RWPE1 (cell line): ENCODE measurements at regions not wholly inside any gene's neighbourhood (a gene's known extent, or its start where the extent isn't known, plus 50 kb on each side); places are given as distances from the start of the nearest gene placed in this dataset.

Source experiments
- CTCF ChIA-PET: fragments of 350-600 bp; sonication (Branson Sonifier 250); formaldehyde crosslinking; extraction: SDS; loops from one replicate; lab custom pipeline; 2021; lab: Yijun Ruan, JAX
- POLR2A ChIA-PET: fragments of 400-600 bp; formaldehyde crosslinking; extraction: SDS; loops from one replicate; lab custom pipeline; 2020; ENCODE audit warnings: antibody characterized with exemption; ENCODE audit not compliant: low non-redundant PET; lab: Yijun Ruan, JAX
- DNase-seq: peaks from one replicate; pipeline ENCODE4 v3.0.0; 2012; ENCODE audit warnings: low spot score
- H3K27ac ChIP-seq: fragments of 450-650 bp; 2 replicates; pipeline ENCODE4 v1.5.1; 2017
- TF ChIP-seq, protein P1 (sequence below): fragments of 450-650 bp; conservative IDR thresholded peaks from 2 replicates; pipeline ENCODE4 v1.5.1; 2017; ENCODE audit warnings: low read depth, mild to moderate bottlenecking

DNA sequence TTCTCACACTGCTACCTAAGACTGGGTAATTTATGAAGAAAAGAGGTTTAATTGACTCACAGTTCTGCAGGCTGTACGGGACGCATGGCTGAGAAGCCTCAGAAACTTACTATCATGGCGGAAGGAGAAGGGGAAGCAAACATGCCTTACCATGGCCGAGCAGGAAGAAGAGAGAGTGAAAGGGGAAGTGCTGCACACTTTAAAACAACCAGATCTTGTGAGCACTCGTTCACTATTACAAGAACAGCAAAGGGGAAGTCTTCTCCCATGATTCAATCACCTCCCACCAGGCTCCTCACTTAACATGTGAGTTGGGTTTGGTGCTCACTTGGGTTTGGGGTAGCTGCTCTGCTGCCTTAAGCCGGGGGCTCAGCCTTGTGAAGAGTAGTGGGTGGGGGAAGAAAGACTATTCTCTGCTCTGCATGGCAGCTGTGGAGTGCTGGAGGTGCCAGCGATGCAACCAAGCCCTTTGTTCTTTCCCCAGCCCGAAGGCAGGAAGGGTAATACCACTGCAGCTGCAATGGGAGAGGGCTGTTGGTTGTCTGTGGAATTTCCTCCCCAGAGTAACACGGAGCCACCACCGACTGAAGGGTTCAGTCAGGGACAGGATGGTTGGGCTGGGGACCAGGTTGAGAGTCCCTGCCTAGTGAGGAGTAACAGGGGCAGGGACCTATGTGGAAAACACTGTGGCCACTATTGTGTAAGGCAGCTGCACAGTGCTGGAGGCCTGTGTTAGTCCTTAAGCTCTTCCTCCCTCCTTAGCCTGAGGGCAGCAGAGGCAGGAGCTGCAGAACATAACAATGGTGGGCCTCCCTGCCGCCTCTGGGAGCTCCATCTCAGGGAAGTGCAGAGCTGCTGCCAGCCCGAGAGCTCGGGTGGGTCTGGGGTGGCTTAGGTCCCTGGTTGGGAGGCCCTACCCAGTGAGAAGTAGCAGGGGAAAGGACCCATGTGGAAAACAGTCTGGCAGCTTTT, 1262.5 kb downstream of the EFNB2 start:
- TF ChIP-seq, protein P1, sequence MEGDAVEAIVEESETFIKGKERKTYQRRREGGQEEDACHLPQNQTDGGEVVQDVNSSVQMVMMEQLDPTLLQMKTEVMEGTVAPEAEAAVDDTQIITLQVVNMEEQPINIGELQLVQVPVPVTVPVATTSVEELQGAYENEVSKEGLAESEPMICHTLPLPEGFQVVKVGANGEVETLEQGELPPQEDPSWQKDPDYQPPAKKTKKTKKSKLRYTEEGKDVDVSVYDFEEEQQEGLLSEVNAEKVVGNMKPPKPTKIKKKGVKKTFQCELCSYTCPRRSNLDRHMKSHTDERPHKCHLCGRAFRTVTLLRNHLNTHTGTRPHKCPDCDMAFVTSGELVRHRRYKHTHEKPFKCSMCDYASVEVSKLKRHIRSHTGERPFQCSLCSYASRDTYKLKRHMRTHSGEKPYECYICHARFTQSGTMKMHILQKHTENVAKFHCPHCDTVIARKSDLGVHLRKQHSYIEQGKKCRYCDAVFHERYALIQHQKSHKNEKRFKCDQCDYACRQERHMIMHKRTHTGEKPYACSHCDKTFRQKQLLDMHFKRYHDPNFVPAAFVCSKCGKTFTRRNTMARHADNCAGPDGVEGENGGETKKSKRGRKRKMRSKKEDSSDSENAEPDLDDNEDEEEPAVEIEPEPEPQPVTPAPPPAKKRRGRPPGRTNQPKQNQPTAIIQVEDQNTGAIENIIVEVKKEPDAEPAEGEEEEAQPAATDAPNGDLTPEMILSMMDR: no peak
- H3K27ac ChIP-seq: no peak overlapping the region
- ChIA-PET CTCF (interaction anchor here (0.6 kb wide), 1 partner anchor 455 kb away, joined by 3 read pairs; no protein-coding TSS in a partner anchor), POLR2A (no interaction called here)
- no peak for DNase-seq

DNA sequence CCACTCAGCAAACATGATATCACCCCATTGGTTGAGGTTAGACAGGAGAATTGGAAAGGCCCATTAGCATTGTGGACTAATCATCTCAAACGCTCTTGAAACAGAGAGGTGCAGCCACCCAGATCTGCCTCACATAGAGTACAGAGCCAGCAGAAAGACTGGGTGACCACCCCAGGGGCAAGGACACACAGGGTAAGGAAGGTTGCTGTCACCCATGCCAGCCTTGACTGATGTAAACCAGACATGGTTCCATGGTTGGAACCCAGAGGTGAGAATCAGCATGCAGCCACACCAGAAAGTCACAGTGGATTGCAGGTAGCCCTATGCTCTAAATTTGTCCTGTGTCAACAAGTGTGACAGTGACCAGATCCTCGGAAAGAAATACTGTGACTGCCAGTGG, 1268.8 kb downstream of the EFNB2 start:
- POLR2A ChIA-PET: no interaction called here
- no peak for DNase-seq
- CTCF ChIA-PET: no interaction called here
- H3K27ac ChIP-seq: no peak overlapping the region
- TF ChIP-seq, protein P1: no peak

- POLR2A ChIA-PET: no interaction called here
- CTCF ChIA-PET: interaction anchor here (0.6 kb wide), 1 partner anchor 1275 kb away, joined by 3 read pairs; no protein-coding TSS in a partner anchor
- no peak overlapping the region for H3K27ac ChIP-seq
- TF ChIP-seq, protein P1: no peak
- DNase-seq: no peak
Measured at GRCh38 chr13:105262579-105262978, 1272.9 kb downstream of the EFNB2 start.

GRCh38 chr13:105259426-105259825, 1276.0 kb downstream of the EFNB2 start:
- CTCF ChIA-PET: interaction anchor here (0.6 kb wide), 2 partner anchors 62 to 286 kb away, joined by 3 to 4 read pairs; no protein-coding TSS in a partner anchor

GRCh38 chr13:105255472-105255871, 1280.0 kb downstream of the EFNB2 start:
- POLR2A ChIA-PET: no interaction called here
- no peak overlapping the region for H3K27ac ChIP-seq
- no peak for DNase-seq
- TF ChIP-seq, protein P1: no peak
- CTCF ChIA-PET: no interaction called here

More at GRCh38 chr13:105259426-105259825, 1276.0 kb downstream of the EFNB2 start:
- POLR2A ChIA-PET: no interaction called here
- no peak overlapping the region for H3K27ac ChIP-seq
- TF ChIP-seq, protein P1: no peak
- DNase-seq: no peak

DNA sequence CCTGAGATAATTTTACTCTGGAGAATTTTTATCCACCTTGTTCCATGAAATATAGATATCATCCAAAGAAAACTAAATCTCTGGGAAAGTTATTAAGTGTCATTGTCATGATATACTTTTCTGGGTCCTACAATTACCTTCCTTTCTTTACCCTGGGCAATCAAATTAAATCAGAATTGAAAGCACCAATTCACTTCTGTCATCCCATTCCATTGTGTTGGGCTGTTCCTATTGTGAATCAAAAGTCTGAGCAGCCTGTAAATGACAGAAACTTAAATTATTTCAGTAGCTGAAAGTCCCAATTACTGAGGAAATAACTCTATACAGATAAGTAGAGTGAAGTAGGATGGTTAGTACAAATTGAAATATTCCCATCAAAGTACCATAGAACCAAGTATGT, 1284.2 kb downstream of the EFNB2 start:
- TF ChIP-seq, protein P1: no peak
- no peak overlapping the region for H3K27ac ChIP-seq
- ChIA-PET POLR2A (no interaction called here), CTCF (interaction anchor here (0.7 kb wide), 1 partner anchor 1761 kb away, joined by 5 read pairs; no protein-coding TSS in a partner anchor)
- DNase-seq: no peak
